HS-5 (cell line): ENCODE measurements at regions not wholly inside any gene's neighbourhood (a gene's known extent, or its start where the extent isn't known, plus 50 kb on each side); places are given as distances from the start of the nearest gene placed in this dataset.

Source experiments
- DNase-seq: peaks from one replicate; pipeline ENCODE4 v3.0.0-alpha.2; 2012; ENCODE audit warnings: low read depth

- no peak for DNase-seq
Measured at GRCh38 chrX:44042116-44042515, 68.9 kb upstream of the NDP start.

- no peak for DNase-seq
Measured at GRCh38 chrX:44040406-44040805, 67.2 kb upstream of the NDP start.

- DNase-seq = no peak
Measured at GRCh38 chrX:44039556-44039955, 66.4 kb upstream of the NDP start.

GRCh38 chrX:44036336-44036735, 63.1 kb upstream of the NDP start:
- DNase-seq = peak; percentile 50

- no peak for DNase-seq
Measured at GRCh38 chrX:44035571-44035970, 62.4 kb upstream of the NDP start.

- DNase-seq = no peak
Measured at GRCh38 chrX:44032479-44032878, 59.3 kb upstream of the NDP start.

GRCh38 chrX:44025555-44025954, 52.4 kb upstream of the NDP start:
- no peak for DNase-seq
